Liver (tissue), 8 donors: ENCODE measurements at regions not wholly inside any gene's neighbourhood (a gene's known extent, or its start where the extent isn't known, plus 50 kb on each side); places are given as distances from the start of the nearest gene placed in this dataset.

Experiments used
- DNase-seq: peaks from one replicate; pipeline ENCODE4 v3.0.0-alpha.2; 2017; ENCODE audit warnings: low spot score
- H3K27ac ChIP-seq, 2 donors: one replicate each; pipeline ENCODE4 v1.7.0; 2013; ENCODE audit warnings: inconsistent platforms in 2 of 2, low read length in 2 of 2, control low read depth in 1 of 2, low read depth in 1 of 2, mild to moderate bottlenecking in 1 of 2
- H3K27me3 ChIP-seq, 4 donors: one replicate each; pipeline versions ENCODE4 v1.6.1 to v1.7.0; 2013; ENCODE audit warnings: low read length in 3 of 4, inconsistent platforms in 1 of 4, mild to moderate bottlenecking in 1 of 4, moderate library complexity in 1 of 4; ENCODE audit not compliant: control insufficient read depth in 4 of 4, insufficient read depth in 4 of 4
- H3K36me3 ChIP-seq, 4 donors: one replicate each; pipeline versions ENCODE4 v1.6.1 to v1.7.0; 2013; ENCODE audit warnings: low read length in 3 of 4, mild to moderate bottlenecking in 3 of 4, low read depth in 1 of 4, moderate library complexity in 1 of 4; ENCODE audit not compliant: control insufficient read depth in 4 of 4, insufficient read depth in 3 of 4
- H3K4me1 ChIP-seq, 4 donors: one replicate each; pipeline versions ENCODE4 v1.6.1 to v1.7.0; 2013; ENCODE audit warnings: low read length in 3 of 4, mild to moderate bottlenecking in 3 of 4, moderate library complexity in 1 of 4; ENCODE audit not compliant: control insufficient read depth in 4 of 4, insufficient read depth in 4 of 4
- H3K4me3 ChIP-seq, 3 donors: one replicate each; pipeline versions ENCODE4 v1.6.1 to v1.7.0; 2013; ENCODE audit warnings: low read length in 3 of 3, control low read depth in 1 of 3, low read depth in 1 of 3, mild to moderate bottlenecking in 1 of 3
- H3K9ac ChIP-seq, 2 donors: one replicate each; pipeline ENCODE4 v1.7.0; 2013; ENCODE audit warnings: low read length in 2 of 2, mild to moderate bottlenecking in 2 of 2, moderate library complexity in 2 of 2, control low read depth in 1 of 2, low read depth in 1 of 2
- H3K9me3 ChIP-seq, 4 donors: one replicate each; pipeline versions ENCODE4 v1.6.1 to v1.7.0; 2013; ENCODE audit warnings: low read length in 3 of 4; ENCODE audit not compliant: control insufficient read depth in 4 of 4
- ATF3 ChIP-seq: IDR thresholded peaks from 2 replicates; pipeline ENCODE4 v1.6.1; 2016; ENCODE audit warnings: antibody characterized with exemption
- EGR1 ChIP-seq, 2 donors: IDR thresholded peaks; 2 replicates each; pipeline ENCODE4 v1.6.1; 2016 to 2018; ENCODE audit warnings: antibody characterized with exemption in 2 of 2, low read depth in 2 of 2
- FOXA1 ChIP-seq: IDR thresholded peaks from 2 replicates; pipeline ENCODE4 v1.6.1; 2016; ENCODE audit warnings: antibody characterized with exemption
- GABPA ChIP-seq, 2 donors: IDR thresholded peaks in 1 of 2; conservative IDR thresholded peaks in 1 of 2; 2 replicates each; pipeline ENCODE4 v1.6.1; 2016; ENCODE audit warnings: antibody characterized with exemption in 2 of 2, mild to moderate bottlenecking in 1 of 2, moderate library complexity in 1 of 2
- HNF4G ChIP-seq: IDR thresholded peaks from 2 replicates; pipeline ENCODE4 v1.6.1; 2016; ENCODE audit warnings: antibody characterized with exemption
- JUND ChIP-seq, 2 donors: IDR thresholded peaks; 2 replicates each; pipeline ENCODE4 v1.6.1; 2016; ENCODE audit warnings: antibody characterized with exemption in 2 of 2
- MAX ChIP-seq: IDR thresholded peaks from 2 replicates; pipeline ENCODE4 v1.6.1; 2016; ENCODE audit warnings: antibody characterized with exemption
- NR2F2 ChIP-seq: IDR thresholded peaks from 2 replicates; pipeline ENCODE4 v1.6.1; 2016; ENCODE audit warnings: antibody characterized with exemption
- RAD21 ChIP-seq, 2 donors: IDR thresholded peaks; 2 replicates each; pipeline ENCODE4 v1.6.1; 2016; ENCODE audit warnings: antibody characterized with exemption in 2 of 2, mild to moderate bottlenecking in 2 of 2
- SP1 ChIP-seq: IDR thresholded peaks from 2 replicates; pipeline ENCODE4 v1.6.1; 2018; ENCODE audit warnings: antibody characterized with exemption, mild to moderate bottlenecking
- TAF1 ChIP-seq: conservative IDR thresholded peaks from 2 replicates; pipeline ENCODE4 v1.6.1; 2016; ENCODE audit warnings: antibody characterized with exemption, mild to moderate bottlenecking
- YY1 ChIP-seq: IDR thresholded peaks from 2 replicates; pipeline ENCODE4 v1.6.1; 2016; ENCODE audit warnings: antibody characterized with exemption, mild to moderate bottlenecking
- ZBTB33 ChIP-seq: IDR thresholded peaks from 2 replicates; pipeline ENCODE4 v1.6.1; 2016; ENCODE audit warnings: antibody characterized with exemption
- WGBS: extraction: QIAGEN DNeasy Blood & Tissue Kit; methylation state at CpG from one replicate; pipeline ENCODE4 v1.1.7; 2013; 5-methylcytosine and 5-hydroxymethylcytosine counted together
- TF ChIP-seq, protein P1 (sequence below): fragments of 150-350 bp; IDR thresholded peaks from 2 replicates; pipeline ENCODE4 v1.5.1; 2017; ENCODE audit warnings: improper control_type of control experiment, low read depth, low read length; ENCODE audit not compliant: missing input control
- donor health status: healthy.
- donor health status: healthy.
- donor health status: healthy.
- donor health status: healthy.
- donor health status: healthy.

DNA sequence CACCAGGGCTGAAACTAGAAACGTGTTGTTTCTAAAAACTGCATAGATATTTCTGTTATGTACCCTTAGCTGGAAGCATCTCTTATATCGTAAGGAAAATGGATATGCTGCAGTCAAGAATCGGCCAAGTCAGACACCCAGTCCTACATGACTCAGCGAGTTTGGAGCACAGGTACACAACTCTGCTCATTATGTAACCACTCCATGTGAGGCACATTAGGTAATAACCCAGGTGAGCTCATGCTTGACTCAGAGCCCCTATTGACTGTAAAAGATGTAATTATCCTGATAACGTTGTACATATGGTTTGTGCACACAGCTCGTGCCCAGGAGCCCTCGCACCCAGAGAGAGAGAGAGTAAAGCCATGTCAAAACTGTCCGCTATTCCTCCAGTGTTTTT is 593.7 kb upstream of the ACO1 start:
- H3K27ac ChIP-seq = no peak overlapping the region
- H3K4me1 ChIP-seq = no peaks in the 10 kb centered on the region
- 84% methylated on average over 8 of the region's 8 CpGs for WGBS
- no peaks in the 10 kb centered on the region for H3K36me3 ChIP-seq
- no peak for DNase-seq
- H3K9me3 ChIP-seq = no peaks in the 10 kb centered on the region
- no peak for TF ChIP-seq GABPA (IDR thresholded peaks at IDR 0.05 in 1 of 2, conservative IDR thresholded peaks at IDR 0.05 in 1 of 2)
- no peak for TF ChIP-seq YY1
- TF ChIP-seq EGR1 (IDR thresholded peaks at IDR 0.05; ENCODE audit: low read depth in 2 of 2) = no peak
- no peak for TF ChIP-seq NR2F2
- TF ChIP-seq FOXA1 = no peak
- no peak for TF ChIP-seq ATF3
- no peak for TF ChIP-seq JUND (IDR thresholded peaks at IDR 0.05)
- no peak for TF ChIP-seq TAF1
- TF ChIP-seq ZBTB33 = no peak
- TF ChIP-seq HNF4G = no peak
- no peak for TF ChIP-seq MAX
- no peaks in the 10 kb centered on the region for H3K27me3 ChIP-seq
- no peak overlapping the region for H3K9ac ChIP-seq
- H3K4me3 ChIP-seq = no peak overlapping the region

DNA sequence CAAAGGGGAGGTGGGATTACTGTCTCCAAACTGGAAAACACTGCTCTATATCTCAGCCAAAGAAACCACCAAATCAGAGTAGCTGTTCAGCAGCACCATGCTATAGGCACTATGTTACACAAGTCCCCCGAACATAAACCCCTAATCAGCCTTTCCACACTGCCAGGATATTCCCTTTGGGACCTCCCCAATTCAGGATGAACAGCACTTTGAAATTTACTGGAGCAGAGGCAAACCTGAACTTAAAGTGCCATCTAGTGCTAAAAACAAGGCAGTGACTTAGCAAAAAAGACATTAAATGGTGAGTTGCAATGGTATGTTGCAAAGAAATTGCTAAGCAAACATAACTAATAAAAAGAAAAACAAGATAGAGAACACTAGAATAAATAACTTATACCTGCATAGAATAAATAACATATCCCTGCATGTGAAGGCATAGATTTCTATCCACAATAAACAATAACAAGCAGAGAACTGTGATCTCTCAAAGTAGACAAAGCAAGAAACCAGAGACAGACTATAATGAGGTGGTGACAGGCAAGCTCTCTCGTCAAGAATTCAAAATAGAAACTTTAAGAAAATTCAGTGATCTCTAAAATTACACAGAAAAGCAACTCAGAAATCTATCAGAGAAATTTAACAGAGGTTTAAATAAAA is 584.4 kb upstream of the ACO1 start:
- Histone ChIP-seq H3K4me3 (no peak overlapping the region), H3K9ac (no peak overlapping the region), H3K9me3 (no peaks in the 10 kb centered on the region), H3K27ac (no peak overlapping the region), H3K4me1 (no peaks in the 10 kb centered on the region), H3K36me3 (no peaks in the 10 kb centered on the region), H3K27me3 (no peaks in the 10 kb centered on the region)
- 48% methylated on average over 2 of the region's 2 CpGs for WGBS
- TF ChIP-seq YY1 (no peak), HNF4G (no peak), SP1 (no peak), GABPA (IDR thresholded peaks at IDR 0.05 in 1 of 2, conservative IDR thresholded peaks at IDR 0.05 in 1 of 2) (no peak), RAD21 (IDR thresholded peaks at IDR 0.05) (peak; percentile 79 to 81)
- TF ChIP-seq, protein P1, sequence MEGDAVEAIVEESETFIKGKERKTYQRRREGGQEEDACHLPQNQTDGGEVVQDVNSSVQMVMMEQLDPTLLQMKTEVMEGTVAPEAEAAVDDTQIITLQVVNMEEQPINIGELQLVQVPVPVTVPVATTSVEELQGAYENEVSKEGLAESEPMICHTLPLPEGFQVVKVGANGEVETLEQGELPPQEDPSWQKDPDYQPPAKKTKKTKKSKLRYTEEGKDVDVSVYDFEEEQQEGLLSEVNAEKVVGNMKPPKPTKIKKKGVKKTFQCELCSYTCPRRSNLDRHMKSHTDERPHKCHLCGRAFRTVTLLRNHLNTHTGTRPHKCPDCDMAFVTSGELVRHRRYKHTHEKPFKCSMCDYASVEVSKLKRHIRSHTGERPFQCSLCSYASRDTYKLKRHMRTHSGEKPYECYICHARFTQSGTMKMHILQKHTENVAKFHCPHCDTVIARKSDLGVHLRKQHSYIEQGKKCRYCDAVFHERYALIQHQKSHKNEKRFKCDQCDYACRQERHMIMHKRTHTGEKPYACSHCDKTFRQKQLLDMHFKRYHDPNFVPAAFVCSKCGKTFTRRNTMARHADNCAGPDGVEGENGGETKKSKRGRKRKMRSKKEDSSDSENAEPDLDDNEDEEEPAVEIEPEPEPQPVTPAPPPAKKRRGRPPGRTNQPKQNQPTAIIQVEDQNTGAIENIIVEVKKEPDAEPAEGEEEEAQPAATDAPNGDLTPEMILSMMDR = peak; percentile 51
- no peak for DNase-seq
